Tibial artery (tissue), 4 donors: ENCODE measurements at regions not wholly inside any gene's neighbourhood (a gene's known extent, or its start where the extent isn't known, plus 50 kb on each side); places are given as distances from the start of the nearest gene placed in this dataset.

Experiments used
- DNase-seq, 2 donors: peaks; one replicate each; pipeline ENCODE4 v3.0.0-alpha.2; 2019
- H3K27ac ChIP-seq, 2 donors: fragments of 200-600 bp; sonication (generic) in 1 of 2; 1 replicate in 1 of 2; 2 replicates in 1 of 2; pipeline ENCODE4 v1.5.1; 2018 to 2019; ENCODE audit warnings: mild to moderate bottlenecking in 1 of 2
- H3K27me3 ChIP-seq, 2 donors: fragments of 200-600 bp; sonication (generic) in 1 of 2; one replicate each; pipeline versions ENCODE4 v1.5.1 to v1.6.0; 2016 to 2019
- H3K36me3 ChIP-seq, 3 donors: fragments of 200-600 bp; sonication (generic) in 2 of 3; one replicate each; pipeline ENCODE4 v1.5.1; 2016 to 2019; ENCODE audit warnings: mild to moderate bottlenecking in 2 of 3
- H3K4me1 ChIP-seq, 4 donors: fragments of 200-600 bp; sonication (generic) in 2 of 4; 1 replicate in 3 of 4; 2 replicates in 1 of 4; pipeline ENCODE4 v1.5.1; 2016 to 2019
- H3K4me3 ChIP-seq, 2 donors: fragments of 200-600 bp; sonication (generic) in 1 of 2; 1 replicate in 1 of 2; 2 replicates in 1 of 2; pipeline ENCODE4 v1.5.1; 2018 to 2019; ENCODE audit warnings: mild to moderate bottlenecking in 2 of 2
- H3K9me3 ChIP-seq, 3 donors: fragments of 200-600 bp; sonication (generic) in 1 of 3; one replicate each; pipeline ENCODE4 v1.5.1; 2016 to 2019
- CTCF ChIP-seq, 2 experiments: fragments of 200-600 bp in 1 of 2; fragments of 450-650 bp in 1 of 2; IDR thresholded peaks; one replicate each; pipeline ENCODE4 v1.5.1; 2017 to 2019; ENCODE audit warnings: antibody characterized with exemption in 2 of 2, mild to moderate bottlenecking in 1 of 2, moderate library complexity in 1 of 2
- intact Hi-C: fragments of 100-400 bp; cut with DNase I; formaldehyde crosslinking; loops from one replicate; pipeline ENCODE4 v1.15.0; 2023; ENCODE audit warnings: low total_unique reads

GRCh38 chr4:38409852-38410251, 254.1 kb upstream of the KLF3 start:
- H3K4me1 ChIP-seq = peaks cover 0 to 6% (median 0%) of the 10 kb centered on the region in 4 donors
- intact Hi-C loops = no loop called here
- no peak overlapping the region for H3K27ac ChIP-seq
- no peaks in the 10 kb centered on the region for H3K36me3 ChIP-seq
- H3K27me3 ChIP-seq = no peaks in the 10 kb centered on the region
- no peaks in the 10 kb centered on the region for H3K9me3 ChIP-seq
- DNase-seq = no peak
- H3K4me3 ChIP-seq = no peak overlapping the region
- no peak for TF ChIP-seq CTCF (IDR thresholded peaks at IDR 0.05)

- peaks cover 0 to 6% (median 0%) of the 10 kb centered on the region in 4 donors for H3K4me1 ChIP-seq
- TF ChIP-seq CTCF (IDR thresholded peaks at IDR 0.05) = no peak
- H3K36me3 ChIP-seq = no peaks in the 10 kb centered on the region
- no peak for DNase-seq
- no peaks in the 10 kb centered on the region for H3K27me3 ChIP-seq
- no peak overlapping the region for H3K27ac ChIP-seq
- intact Hi-C loops = no loop called here
- H3K9me3 ChIP-seq = no peaks in the 10 kb centered on the region
- H3K4me3 ChIP-seq = no peak overlapping the region
These were observed 252.9 kb upstream of the KLF3 start for GRCh38 chr4:38411092-38411491.

- Histone ChIP-seq H3K4me3 (no peak overlapping the region), H3K36me3 (no peaks in the 10 kb centered on the region), H3K4me1 (peaks cover 0 to 6% (median 0%) of the 10 kb centered on the region in 4 donors), H3K27me3 (no peaks in the 10 kb centered on the region), H3K9me3 (no peaks in the 10 kb centered on the region), H3K27ac (no peak overlapping the region)
- DNase-seq = no peak
- TF ChIP-seq CTCF (IDR thresholded peaks at IDR 0.05) = no peak
- intact Hi-C loops = no loop called here
These were observed 251.9 kb upstream of the KLF3 start for GRCh38 chr4:38411981-38412536.

- H3K4me1 ChIP-seq = peaks cover 0 to 6% (median 0%) of the 10 kb centered on the region in 4 donors
- intact Hi-C loops = no loop called here
- no peak for TF ChIP-seq CTCF (IDR thresholded peaks at IDR 0.05)
- no peaks in the 10 kb centered on the region for H3K27me3 ChIP-seq
- no peak overlapping the region for H3K27ac ChIP-seq
- H3K36me3 ChIP-seq = no peaks in the 10 kb centered on the region
- H3K9me3 ChIP-seq = no peaks in the 10 kb centered on the region
- no peak for DNase-seq
- H3K4me3 ChIP-seq = no peak overlapping the region
These were observed 250.3 kb upstream of the KLF3 start for GRCh38 chr4:38413524-38414341.

GRCh38 chr4:38414410-38414809, 249.6 kb upstream of the KLF3 start:
- intact Hi-C loops = no loop called here
- Histone ChIP-seq H3K4me1 (peaks cover 0 to 6% (median 0%) of the 10 kb centered on the region in 4 donors), H3K27ac (no peak overlapping the region), H3K36me3 (no peaks in the 10 kb centered on the region), H3K4me3 (no peak overlapping the region), H3K9me3 (no peaks in the 10 kb centered on the region), H3K27me3 (no peaks in the 10 kb centered on the region)
- no peak for DNase-seq
- TF ChIP-seq CTCF (IDR thresholded peaks at IDR 0.05) = no peak
